HepG2 (cell line): ENCODE measurements at regions not wholly inside any gene's neighbourhood (a gene's known extent, or its start where the extent isn't known, plus 50 kb on each side); places are given as distances from the start of the nearest gene placed in this dataset.
"Not testable (repeated sequence)": the region's sequence is repeated elsewhere in the genome, so short reads cannot be mapped to it uniquely, and the experiment has no call there.

Experiments used
- E2F1 ChIP-seq: sonication (generic); formaldehyde crosslinking; IDR thresholded peaks from 2 replicates; pipeline ENCODE4 v1.5.0; 2020; ENCODE audit warnings: missing genetic modification reagents
- GATAD2A ChIP-seq: IDR thresholded peaks from 2 replicates; pipeline ENCODE4 v1.6.1; 2016

GRCh38 chr17:20724391-20724790 lies 144.9 kb downstream of the CDRT15L2 start:
- TF ChIP-seq GATAD2A, E2F1 (CRISPR knock-in tag): not testable (repeated sequence)
